H9 (cell line): ENCODE measurements at regions not wholly inside any gene's neighbourhood (a gene's known extent, or its start where the extent isn't known, plus 50 kb on each side); places are given as distances from the start of the nearest gene placed in this dataset.

Experiments
- DNase-seq: peaks from one replicate; pipeline ENCODE4 v3.0.0-alpha.2; 2017
- H2AFZ ChIP-seq: one replicate; pipeline ENCODE4 v1.6.1; 2013; ENCODE audit warnings: mild to moderate bottlenecking, low read length, control low read depth, moderate library complexity
- H2AK5ac ChIP-seq: 2 replicates; pipeline ENCODE4 v1.6.1; 2013; ENCODE audit warnings: low read length, control low read depth, mixed read lengths; ENCODE audit not compliant: insufficient read length
- H2BK120ac ChIP-seq: one replicate; pipeline ENCODE4 v1.6.1; 2013; ENCODE audit warnings: low read depth, mild to moderate bottlenecking, low read length, control low read depth, inconsistent platforms; ENCODE audit not compliant: poor library complexity, severe bottlenecking
- H2BK12ac ChIP-seq: 2 replicates; pipeline ENCODE4 v1.6.1; 2013; ENCODE audit warnings: low read length, control low read depth, mixed read lengths, low read depth; ENCODE audit not compliant: insufficient read length
- H2BK15ac ChIP-seq: 2 replicates; pipeline ENCODE4 v1.6.1; 2013; ENCODE audit warnings: low read depth, low read length, control low read depth
- H2BK20ac ChIP-seq: one replicate; pipeline ENCODE4 v1.6.1; 2013; ENCODE audit warnings: low read depth, mild to moderate bottlenecking, low read length, control low read depth, inconsistent platforms; ENCODE audit not compliant: poor library complexity, severe bottlenecking
- H2BK5ac ChIP-seq: 2 replicates; pipeline ENCODE4 v1.6.1; 2013; ENCODE audit warnings: low read length, control low read depth, mixed read lengths; ENCODE audit not compliant: insufficient read length
- H3K14ac ChIP-seq: 2 replicates; pipeline ENCODE4 v1.6.1; 2013; ENCODE audit warnings: low read length, control low read depth; ENCODE audit not compliant: insufficient read depth
- H3K18ac ChIP-seq: 2 replicates; pipeline ENCODE4 v1.6.1; 2013; ENCODE audit warnings: low read depth, mild to moderate bottlenecking, mixed read lengths, low read length, control low read depth; ENCODE audit not compliant: insufficient read length
- H3K23ac ChIP-seq: 2 replicates; pipeline ENCODE4 v1.6.1; 2013; ENCODE audit warnings: low read length, control low read depth, mixed read lengths, low read depth; ENCODE audit not compliant: insufficient read length
- H3K23me2 ChIP-seq: 2 replicates; pipeline ENCODE4 v1.6.1; 2013; ENCODE audit warnings: low read depth, mild to moderate bottlenecking, mixed read lengths, low read length, control low read depth; ENCODE audit not compliant: insufficient read length, poor library complexity, severe bottlenecking
- H3K27ac ChIP-seq: 2 replicates; pipeline ENCODE4 v1.5.1; 2013; ENCODE audit warnings: low read length, control low read depth, mixed read lengths, low read depth; ENCODE audit not compliant: insufficient read length
- H3K27me3 ChIP-seq: 2 replicates; pipeline ENCODE4 v1.6.1; 2013; ENCODE audit warnings: low read length, control low read depth, inconsistent platforms; ENCODE audit not compliant: insufficient read depth
- H3K4ac ChIP-seq: 2 replicates; pipeline ENCODE4 v1.6.1; 2013; ENCODE audit warnings: low read depth, mild to moderate bottlenecking, control low read depth, inconsistent platforms, low read length, moderate library complexity
- H3K4me1 ChIP-seq: 2 replicates; pipeline ENCODE4 v1.6.1; 2013; ENCODE audit warnings: low read length, control low read depth, inconsistent platforms; ENCODE audit not compliant: insufficient read depth
- H3K4me2 ChIP-seq: 2 replicates; pipeline ENCODE4 v1.6.1; 2013; ENCODE audit warnings: low read length, control low read depth, mixed read lengths; ENCODE audit not compliant: insufficient read length, insufficient read depth
- H3K56ac ChIP-seq: 2 replicates; pipeline ENCODE4 v1.6.1; 2013; ENCODE audit warnings: low read depth, mild to moderate bottlenecking, mixed read lengths, low read length, control low read depth; ENCODE audit not compliant: insufficient read length
- H3K79me1 ChIP-seq: 2 replicates; pipeline ENCODE4 v1.6.1; 2013; ENCODE audit warnings: low read depth, mild to moderate bottlenecking, moderate library complexity, low read length, control low read depth, inconsistent platforms; ENCODE audit not compliant: insufficient read depth, poor library complexity, severe bottlenecking
- H3K79me2 ChIP-seq: 2 replicates; pipeline ENCODE4 v1.6.1; 2013; ENCODE audit warnings: low read length, control low read depth, inconsistent platforms; ENCODE audit not compliant: insufficient read depth
- H3K9ac ChIP-seq: 2 replicates; pipeline ENCODE4 v1.6.1; 2013; ENCODE audit warnings: low read length, control low read depth, mixed read lengths; ENCODE audit not compliant: insufficient read length; ENCODE audit errors: extremely low read depth
- H3K9me3 ChIP-seq: one replicate; pipeline ENCODE4 v1.6.1; 2013; ENCODE audit warnings: low read depth, low read length, inconsistent platforms; ENCODE audit not compliant: control insufficient read depth
- H3T11ph ChIP-seq: one replicate; pipeline ENCODE4 v1.6.1; 2013; ENCODE audit warnings: mild to moderate bottlenecking, low read length, control low read depth, inconsistent platforms
- H4K20me1 ChIP-seq: one replicate; pipeline ENCODE4 v1.6.1; 2013; ENCODE audit not compliant: control insufficient read depth, insufficient read length, insufficient read depth
- H4K5ac ChIP-seq: 2 replicates; pipeline ENCODE4 v1.6.1; 2013; ENCODE audit warnings: low read depth, mild to moderate bottlenecking, mixed read lengths, low read length, control low read depth; ENCODE audit not compliant: insufficient read length
- H4K8ac ChIP-seq: replicated peaks from 2 replicates; pipeline ENCODE4 v1.6.1; 2013; ENCODE audit warnings: low read length, control low read depth, mixed read lengths, low read depth; ENCODE audit not compliant: insufficient read length
- H4K91ac ChIP-seq: 2 replicates; pipeline ENCODE4 v1.6.1; 2013; ENCODE audit warnings: low read depth, mild to moderate bottlenecking, moderate library complexity, mixed read lengths, low read length, control low read depth; ENCODE audit not compliant: insufficient read length
- H3K27ac Mint-ChIP-seq, 3 experiments: 2 replicates in 2 of 3; 3 replicates in 1 of 3; pipeline ENCODE4 v1.8.0; 2020 to 2021; ENCODE audit warnings: mixed read lengths in 3 of 3, mild to moderate bottlenecking in 1 of 3, moderate library complexity in 1 of 3
- H3K27me3 Mint-ChIP-seq: 2 replicates; pipeline ENCODE4 v1.8.0; 2021; ENCODE audit warnings: low read depth, mild to moderate bottlenecking, moderate library complexity, mixed read lengths
- H3K36me3 Mint-ChIP-seq, 3 experiments: 2 replicates in 2 of 3; 3 replicates in 1 of 3; pipeline ENCODE4 v1.8.0; 2020 to 2021; ENCODE audit warnings: low read depth in 3 of 3, mixed read lengths in 3 of 3; ENCODE audit not compliant: insufficient read depth in 1 of 3
- H3K4me1 Mint-ChIP-seq, 2 experiments: 2 replicates each; pipeline ENCODE4 v1.8.0; 2020; ENCODE audit warnings: mixed read lengths in 2 of 2
- H3K4me3 Mint-ChIP-seq, 2 experiments: 2 replicates in 1 of 2; 3 replicates in 1 of 2; pipeline ENCODE4 v1.8.0; 2020 to 2021; ENCODE audit warnings: mild to moderate bottlenecking in 2 of 2, mixed read lengths in 2 of 2, moderate library complexity in 1 of 2
- H3K9me3 Mint-ChIP-seq, 2 experiments: 2 replicates in 1 of 2; 3 replicates in 1 of 2; pipeline ENCODE4 v1.8.0; 2020; ENCODE audit warnings: mild to moderate bottlenecking in 2 of 2, mixed read lengths in 2 of 2, moderate library complexity in 1 of 2
- WGBS: extraction: QIAGEN DNeasy Blood & Tissue Kit; methylation state at CpG from one replicate; pipeline ENCODE4 v1.1.7; 2013; ENCODE audit warnings: missing lambda C conversion rate, low lambda C conversion rate, mixed read lengths; ENCODE audit not compliant: insufficient read length; ENCODE audit errors: extremely low coverage; 5-methylcytosine and 5-hydroxymethylcytosine counted together
- TF ChIP-seq, protein P1 (sequence below): fragments of 200-600 bp; sonication (generic); conservative IDR thresholded peaks from 3 replicates; pipeline ENCODE4 v1.8.0; 2021; ENCODE audit warnings: antibody characterized with exemption, mild to moderate bottlenecking

DNA sequence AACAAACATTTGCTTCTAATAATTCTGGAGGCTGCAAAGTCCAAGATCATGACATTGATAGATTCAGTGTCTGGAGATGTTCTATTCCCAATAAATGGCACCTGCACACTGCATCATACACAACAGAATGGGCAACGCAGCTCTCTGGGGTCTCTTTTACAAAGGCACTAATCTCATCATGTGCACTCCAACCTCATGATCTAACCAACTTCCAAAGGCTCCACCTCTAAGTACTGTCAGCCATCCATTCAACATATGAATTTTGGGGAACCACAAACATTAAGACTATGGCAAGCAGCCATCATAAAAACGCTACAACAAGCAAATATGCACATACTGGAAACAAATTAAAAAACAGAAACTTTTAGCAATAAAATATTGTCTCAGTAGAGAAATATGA lies 121.1 kb downstream of the CYLC2 start:
- H2BK5ac ChIP-seq, result no peak overlapping the region
- no peaks in the 10 kb centered on the region for H3K27me3 ChIP-seq
- H3K18ac ChIP-seq, result no peak overlapping the region
- no peaks in the 10 kb centered on the region for H3K4me1 Mint-ChIP-seq
- H3T11ph ChIP-seq, result no peak overlapping the region
- H4K20me1 ChIP-seq, result no peaks in the 10 kb centered on the region
- DNase-seq, result no peak
- H3K4ac ChIP-seq, result no peak overlapping the region
- H3K9ac ChIP-seq, result no peak overlapping the region
- no peaks in the 10 kb centered on the region for H3K79me2 ChIP-seq
- H3K9me3 ChIP-seq, result no peaks in the 10 kb centered on the region
- TF ChIP-seq, protein P1, sequence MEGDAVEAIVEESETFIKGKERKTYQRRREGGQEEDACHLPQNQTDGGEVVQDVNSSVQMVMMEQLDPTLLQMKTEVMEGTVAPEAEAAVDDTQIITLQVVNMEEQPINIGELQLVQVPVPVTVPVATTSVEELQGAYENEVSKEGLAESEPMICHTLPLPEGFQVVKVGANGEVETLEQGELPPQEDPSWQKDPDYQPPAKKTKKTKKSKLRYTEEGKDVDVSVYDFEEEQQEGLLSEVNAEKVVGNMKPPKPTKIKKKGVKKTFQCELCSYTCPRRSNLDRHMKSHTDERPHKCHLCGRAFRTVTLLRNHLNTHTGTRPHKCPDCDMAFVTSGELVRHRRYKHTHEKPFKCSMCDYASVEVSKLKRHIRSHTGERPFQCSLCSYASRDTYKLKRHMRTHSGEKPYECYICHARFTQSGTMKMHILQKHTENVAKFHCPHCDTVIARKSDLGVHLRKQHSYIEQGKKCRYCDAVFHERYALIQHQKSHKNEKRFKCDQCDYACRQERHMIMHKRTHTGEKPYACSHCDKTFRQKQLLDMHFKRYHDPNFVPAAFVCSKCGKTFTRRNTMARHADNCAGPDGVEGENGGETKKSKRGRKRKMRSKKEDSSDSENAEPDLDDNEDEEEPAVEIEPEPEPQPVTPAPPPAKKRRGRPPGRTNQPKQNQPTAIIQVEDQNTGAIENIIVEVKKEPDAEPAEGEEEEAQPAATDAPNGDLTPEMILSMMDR, result no peak
- no peak overlapping the region for H2BK12ac ChIP-seq
- H3K27ac Mint-ChIP-seq, result no peak overlapping the region
- H3K27me3 Mint-ChIP-seq, result no peaks in the 10 kb centered on the region
- no peak overlapping the region for H4K91ac ChIP-seq
- H3K23ac ChIP-seq, result no peak overlapping the region
- H3K9me3 Mint-ChIP-seq, result no peaks in the 10 kb centered on the region
- no peak overlapping the region for H4K5ac ChIP-seq
- no peak overlapping the region for H2AFZ ChIP-seq
- H3K4me1 ChIP-seq, result no peaks in the 10 kb centered on the region
- no peak overlapping the region for H2BK20ac ChIP-seq
- no peak overlapping the region for H3K27ac ChIP-seq
- WGBS, result no CpG with 5 or more reads among the region's 2 CpGs
- no peaks in the 10 kb centered on the region for H3K23me2 ChIP-seq
- no peak overlapping the region for H3K56ac ChIP-seq
- H3K4me3 Mint-ChIP-seq, result no peak overlapping the region
- no peak overlapping the region for H4K8ac ChIP-seq
- H3K79me1 ChIP-seq, result no peaks in the 10 kb centered on the region
- no peak overlapping the region for H2BK120ac ChIP-seq
- no peak overlapping the region for H2AK5ac ChIP-seq
- no peaks in the 10 kb centered on the region for H3K36me3 Mint-ChIP-seq
- H3K4me2 ChIP-seq, result no peak overlapping the region
- H3K14ac ChIP-seq, result no peak overlapping the region
- no peak overlapping the region for H2BK15ac ChIP-seq
